HEK293 (cell line): ENCODE measurements at regions not wholly inside any gene's neighbourhood (a gene's known extent, or its start where the extent isn't known, plus 50 kb on each side); places are given as distances from the start of the nearest gene placed in this dataset.

Experiments used
- GLIS1 ChIP-seq: fragments of 450-650 bp; formaldehyde crosslinking; IDR thresholded peaks from 2 replicates; pipeline ENCODE4 v1.5.1; 2016; ENCODE audit warnings: missing biosample characterization, missing genetic modification characterization
- TCF7L2 ChIP-seq: IDR thresholded peaks from 2 replicates; pipeline ENCODE4 v1.6.1; 2011; ENCODE audit warnings: low read depth, mild to moderate bottlenecking, inconsistent platforms, low read length, moderate library complexity, borderline replicate concordance
- ZNF416 ChIP-seq: fragments of 450-650 bp; formaldehyde crosslinking; IDR thresholded peaks from 2 replicates; pipeline ENCODE4 v1.5.1; 2016; ENCODE audit warnings: missing biosample characterization, missing genetic modification characterization
- ZNF560 ChIP-seq: fragments of 450-650 bp; formaldehyde crosslinking; IDR thresholded peaks from 2 replicates; pipeline ENCODE4 v1.5.1; 2017; ENCODE audit warnings: missing biosample characterization, missing genetic modification characterization, borderline replicate concordance
- ZNF660 ChIP-seq: fragments of 450-650 bp; IDR thresholded peaks from 2 replicates; pipeline ENCODE4 v1.5.1; 2018; ENCODE audit warnings: missing biosample characterization, mild to moderate bottlenecking, missing genetic modification characterization
- ZNF704 ChIP-seq: fragments of 450-650 bp; formaldehyde crosslinking; IDR thresholded peaks from 2 replicates; pipeline ENCODE4 v1.5.1; 2016; ENCODE audit warnings: missing biosample characterization, missing genetic modification characterization
- ZNF747 ChIP-seq: fragments of 450-650 bp; formaldehyde crosslinking; IDR thresholded peaks from 2 replicates; pipeline ENCODE4 v1.5.1; 2016; ENCODE audit warnings: missing biosample characterization, missing genetic modification characterization
- TF ChIP-seq, protein P1 (sequence below): fragments of 450-650 bp; formaldehyde crosslinking; IDR thresholded peaks from 2 replicates; pipeline ENCODE4 v1.5.1; 2016; ENCODE audit warnings: missing biosample characterization, missing genetic modification characterization

DNA sequence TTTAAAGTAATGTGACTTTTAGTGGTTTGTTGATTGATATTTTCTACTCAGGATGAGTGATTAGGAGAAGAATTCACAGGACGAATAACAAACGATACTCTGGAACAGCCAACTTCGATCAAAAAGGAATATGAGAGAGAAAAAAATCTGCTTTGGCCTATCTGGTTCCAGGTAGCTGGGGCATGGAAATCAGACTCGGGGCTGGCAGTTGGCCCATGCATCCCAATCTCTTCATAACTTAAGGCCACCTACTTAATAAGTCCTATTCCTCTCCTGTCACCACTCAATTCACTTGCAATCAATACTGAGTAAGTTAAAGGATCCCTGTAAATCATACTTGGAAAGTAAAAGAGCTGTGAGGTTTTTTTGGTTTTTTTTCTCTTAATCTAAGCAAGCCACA is 1116.2 kb downstream of the SORCS3 start:
- TF ChIP-seq ZNF560 (tag by site-specific recombination) = no peak
- TF ChIP-seq TCF7L2 = no peak
- no peak for TF ChIP-seq ZNF747 (tag by site-specific recombination)
- TF ChIP-seq GLIS1 (tag by site-specific recombination) = no peak
- TF ChIP-seq ZNF704 (tag by site-specific recombination) = no peak
- no peak for TF ChIP-seq ZNF660 (tag by site-specific recombination)
- TF ChIP-seq ZNF416 (tag by site-specific recombination) = no peak
- TF ChIP-seq, protein P1, sequence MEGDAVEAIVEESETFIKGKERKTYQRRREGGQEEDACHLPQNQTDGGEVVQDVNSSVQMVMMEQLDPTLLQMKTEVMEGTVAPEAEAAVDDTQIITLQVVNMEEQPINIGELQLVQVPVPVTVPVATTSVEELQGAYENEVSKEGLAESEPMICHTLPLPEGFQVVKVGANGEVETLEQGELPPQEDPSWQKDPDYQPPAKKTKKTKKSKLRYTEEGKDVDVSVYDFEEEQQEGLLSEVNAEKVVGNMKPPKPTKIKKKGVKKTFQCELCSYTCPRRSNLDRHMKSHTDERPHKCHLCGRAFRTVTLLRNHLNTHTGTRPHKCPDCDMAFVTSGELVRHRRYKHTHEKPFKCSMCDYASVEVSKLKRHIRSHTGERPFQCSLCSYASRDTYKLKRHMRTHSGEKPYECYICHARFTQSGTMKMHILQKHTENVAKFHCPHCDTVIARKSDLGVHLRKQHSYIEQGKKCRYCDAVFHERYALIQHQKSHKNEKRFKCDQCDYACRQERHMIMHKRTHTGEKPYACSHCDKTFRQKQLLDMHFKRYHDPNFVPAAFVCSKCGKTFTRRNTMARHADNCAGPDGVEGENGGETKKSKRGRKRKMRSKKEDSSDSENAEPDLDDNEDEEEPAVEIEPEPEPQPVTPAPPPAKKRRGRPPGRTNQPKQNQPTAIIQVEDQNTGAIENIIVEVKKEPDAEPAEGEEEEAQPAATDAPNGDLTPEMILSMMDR = no peak
